ENCODE measurements at regions not wholly inside any gene's neighbourhood (a gene's known extent, or its start where the extent isn't known, plus 50 kb on each side); places are given as distances from the start of the nearest gene placed in this dataset.

- no peak for TF ChIP-seq ZNF707 (tag by site-specific recombination; IDR thresholded peaks at IDR 0.05)
- no peak for TF ChIP-seq CTCF (tag by site-specific recombination; IDR thresholded peaks at IDR 0.05)
- TF ChIP-seq ZNF670 (tag by site-specific recombination; IDR thresholded peaks at IDR 0.05; ENCODE audit: low read depth) = no peak
- no peak for TF ChIP-seq ZNF121 (tag by site-specific recombination; IDR thresholded peaks at IDR 0.05)
These were observed 207.0 kb upstream of the SP8 start for GRCh38 chr7:20993693-20994092.

Measured in HEK293 (cell line).